Smooth muscle cell (in vitro differentiated cells): ENCODE measurements at regions not wholly inside any gene's neighbourhood (a gene's known extent, or its start where the extent isn't known, plus 50 kb on each side); places are given as distances from the start of the nearest gene placed in this dataset.

Source experiments
- DNase-seq: peaks from one replicate; lab custom pipeline; 2025; ENCODE audit not compliant: unreplicated experiment; lab: John Stamatoyannopoulos, UW
- H2AFZ ChIP-seq: fragments of 200-600 bp; sonication (generic); 2 replicates; pipeline ENCODE4 v1.6.0; 2016; ENCODE audit warnings: antibody characterized with exemption, low read depth, mild to moderate bottlenecking
- H3F3A ChIP-seq: fragments of 200-600 bp; sonication (generic); 2 replicates; pipeline ENCODE4 v1.6.0; 2017; ENCODE audit warnings: antibody characterized with exemption, low read depth
- H3K27ac ChIP-seq: fragments of 200-600 bp; sonication (generic); 2 replicates; pipeline ENCODE4 v1.5.1; 2016; ENCODE audit warnings: low read depth, mild to moderate bottlenecking
- H3K27me3 ChIP-seq: fragments of 200-600 bp; sonication (generic); 2 replicates; pipeline ENCODE4 v1.6.1; 2016; ENCODE audit warnings: low read depth, mild to moderate bottlenecking
- H3K36me3 ChIP-seq: fragments of 200-600 bp; sonication (generic); 2 replicates; pipeline ENCODE4 v1.5.1; 2016; ENCODE audit warnings: low read depth
- H3K4me1 ChIP-seq: fragments of 200-600 bp; sonication (generic); 2 replicates; pipeline ENCODE4 v1.5.1; 2016; ENCODE audit warnings: low read depth
- H3K4me2 ChIP-seq: fragments of 200-600 bp; sonication (generic); 2 replicates; pipeline ENCODE4 v1.6.0; 2016; ENCODE audit warnings: mild to moderate bottlenecking
- H3K4me3 ChIP-seq: fragments of 200-600 bp; sonication (generic); 2 replicates; pipeline ENCODE4 v1.5.1; 2016; ENCODE audit warnings: mild to moderate bottlenecking
- H3K79me2 ChIP-seq: fragments of 200-600 bp; sonication (generic); 2 replicates; pipeline ENCODE4 v1.6.0; 2016; ENCODE audit warnings: low read depth, mild to moderate bottlenecking
- H3K9ac ChIP-seq: fragments of 200-600 bp; sonication (generic); 2 replicates; pipeline ENCODE4 v1.6.0; 2016; ENCODE audit warnings: low read depth
- H3K9me3 ChIP-seq: fragments of 200-600 bp; sonication (generic); replicated peaks from 2 replicates; pipeline ENCODE4 v1.5.1; 2016; ENCODE audit warnings: low read depth
- H4K20me1 ChIP-seq: fragments of 200-600 bp; sonication (generic); 2 replicates; pipeline ENCODE4 v1.6.0; 2016; ENCODE audit warnings: low read depth
- CTCF ChIP-seq: fragments of 200-600 bp; sonication (generic); IDR thresholded peaks from 2 replicates; pipeline ENCODE4 v1.5.1; 2017; ENCODE audit warnings: borderline replicate concordance, mild to moderate bottlenecking, antibody characterized with exemption; ENCODE audit not compliant: insufficient read depth, poor library complexity, severe bottlenecking
- WGBS: methylation state at CpG from one replicate; pipeline ENCODE4 v1.1.7; 2016; ENCODE audit warnings: low lambda C conversion rate; 5-methylcytosine and 5-hydroxymethylcytosine counted together

GRCh38 chr9:80447876-80448275 lies 876.1 kb downstream of the TLE4 start:
- Histone ChIP-seq H2AFZ (no peak overlapping the region), H3K4me2 (no peak overlapping the region), H3K4me3 (no peak overlapping the region), H3K79me2 (no peaks in the 10 kb centered on the region), H3K9me3 (no peaks in the 10 kb centered on the region), H3K4me1 (no peaks in the 10 kb centered on the region), H3F3A (no peaks in the 10 kb centered on the region), H3K9ac (no peak overlapping the region), H4K20me1 (no peaks in the 10 kb centered on the region), H3K27ac (no peak overlapping the region), H3K27me3 (no peaks in the 10 kb centered on the region), H3K36me3 (no peaks in the 10 kb centered on the region)
- 91% methylated on average over 3 of the region's 3 CpGs for WGBS
- no peak for DNase-seq
- TF ChIP-seq CTCF: no peak

- H3K27ac ChIP-seq: no peak overlapping the region
- H3K27me3 ChIP-seq: no peaks in the 10 kb centered on the region
- H3K4me2 ChIP-seq: no peak overlapping the region
- H3K36me3 ChIP-seq: no peaks in the 10 kb centered on the region
- no peak overlapping the region for H3K4me3 ChIP-seq
- no peaks in the 10 kb centered on the region for H3K9me3 ChIP-seq
- H3F3A ChIP-seq: no peaks in the 10 kb centered on the region
- H2AFZ ChIP-seq: no peak overlapping the region
- no peaks in the 10 kb centered on the region for H4K20me1 ChIP-seq
- no peak for DNase-seq
- no peak overlapping the region for H3K9ac ChIP-seq
- no peaks in the 10 kb centered on the region for H3K79me2 ChIP-seq
- no peaks in the 10 kb centered on the region for H3K4me1 ChIP-seq
- 95% methylated on average over 7 of the region's 7 CpGs for WGBS
- no peak for TF ChIP-seq CTCF
Measured at GRCh38 chr9:80440724-80441123, 869.0 kb downstream of the TLE4 start.

DNA sequence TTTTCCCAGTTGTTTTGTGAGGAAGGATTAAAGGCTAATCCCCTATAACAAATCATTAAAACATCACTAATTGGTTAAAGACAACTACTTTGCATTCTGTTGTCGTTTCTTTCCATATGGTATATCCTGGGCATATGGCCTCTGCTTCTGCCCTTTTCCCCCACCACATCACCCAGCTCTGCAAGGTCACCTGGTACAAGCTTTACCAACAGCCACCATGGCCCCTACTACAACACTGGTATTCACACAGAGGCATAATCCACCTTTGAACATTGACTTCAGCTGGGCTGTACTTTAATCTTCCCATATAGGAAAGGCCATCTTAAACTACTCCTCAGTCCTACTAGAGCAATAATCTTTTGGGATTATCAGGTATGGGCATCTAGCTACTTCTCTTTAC lies 866.1 kb downstream of the TLE4 start:
- H3K4me2 ChIP-seq: no peak overlapping the region
- no peak for DNase-seq
- TF ChIP-seq CTCF: no peak
- no peaks in the 10 kb centered on the region for H3K4me1 ChIP-seq
- no peaks in the 10 kb centered on the region for H3K36me3 ChIP-seq
- H3K4me3 ChIP-seq: no peak overlapping the region
- no peaks in the 10 kb centered on the region for H3K27me3 ChIP-seq
- H3K9me3 ChIP-seq: no peaks in the 10 kb centered on the region
- no peak overlapping the region for H3K27ac ChIP-seq
- no peak overlapping the region for H3K9ac ChIP-seq
- H4K20me1 ChIP-seq: no peaks in the 10 kb centered on the region
- 32% methylated on average over 1 of the region's 1 CpG for WGBS
- H3K79me2 ChIP-seq: no peaks in the 10 kb centered on the region
- no peaks in the 10 kb centered on the region for H3F3A ChIP-seq
- H2AFZ ChIP-seq: no peak overlapping the region

- Histone ChIP-seq H4K20me1 (no peaks in the 10 kb centered on the region), H3K27me3 (no peaks in the 10 kb centered on the region), H3K4me1 (no peaks in the 10 kb centered on the region), H3K4me2 (peak overlapping the region; percentile 9), H3K27ac (no peak overlapping the region), H3K79me2 (no peaks in the 10 kb centered on the region), H3K9me3 (no peaks in the 10 kb centered on the region), H3K4me3 (no peak overlapping the region), H3F3A (no peaks in the 10 kb centered on the region), H3K9ac (no peak overlapping the region), H2AFZ (no peak overlapping the region), H3K36me3 (no peaks in the 10 kb centered on the region)
- no peak for TF ChIP-seq CTCF
- DNase-seq: no peak
- 58% methylated on average over 2 of the region's 2 CpGs for WGBS
Measured at GRCh38 chr9:80437091-80437640, 865.4 kb downstream of the TLE4 start.
